Trophoblast cell (in vitro differentiated cells and primary cell): ENCODE measurements at regions not wholly inside any gene's neighbourhood (a gene's known extent, or its start where the extent isn't known, plus 50 kb on each side); places are given as distances from the start of the nearest gene placed in this dataset.

Experiments
- DNase-seq, 2 donors: peaks; one replicate each; pipeline ENCODE4 v3.0.0-alpha.2; 2016
- H2AFZ ChIP-seq: 2 replicates; pipeline ENCODE4 v1.6.1; 2013; ENCODE audit warnings: low read length, moderate library complexity, mild to moderate bottlenecking; ENCODE audit not compliant: insufficient read depth, poor library complexity
- H2AK5ac ChIP-seq: 2 replicates; pipeline ENCODE4 v1.6.1; 2013; ENCODE audit warnings: mild to moderate bottlenecking, low read length
- H2BK120ac ChIP-seq: 2 replicates; pipeline ENCODE4 v1.6.1; 2013; ENCODE audit warnings: low read length, mild to moderate bottlenecking, moderate library complexity; ENCODE audit not compliant: insufficient read depth, poor library complexity
- H2BK12ac ChIP-seq: 2 replicates; pipeline ENCODE4 v1.6.1; 2013; ENCODE audit warnings: mild to moderate bottlenecking, low read length, moderate library complexity
- H2BK5ac ChIP-seq: 2 replicates; pipeline ENCODE4 v1.6.1; 2013; ENCODE audit warnings: low read length, low read depth, moderate library complexity, mild to moderate bottlenecking; ENCODE audit not compliant: poor library complexity
- H3K14ac ChIP-seq: 2 replicates; pipeline ENCODE4 v1.6.1; 2013; ENCODE audit warnings: mild to moderate bottlenecking, low read length
- H3K18ac ChIP-seq: 2 replicates; pipeline ENCODE4 v1.6.1; 2013; ENCODE audit warnings: mild to moderate bottlenecking, low read length
- H3K23ac ChIP-seq: 2 replicates; pipeline ENCODE4 v1.6.1; 2013; ENCODE audit warnings: low read length
- H3K27ac ChIP-seq: 2 replicates; pipeline ENCODE4 v1.5.1; 2013; ENCODE audit warnings: low read depth, mild to moderate bottlenecking, inconsistent platforms, low read length, moderate library complexity
- H3K27me3 ChIP-seq: 2 replicates; pipeline ENCODE4 v1.6.1; 2013; ENCODE audit warnings: inconsistent platforms, mild to moderate bottlenecking, low read length, moderate library complexity; ENCODE audit not compliant: insufficient read depth
- H3K36me3 ChIP-seq, 2 experiments: 1 replicate in 1 of 2; 2 replicates in 1 of 2; pipeline ENCODE4 v1.6.1; 2013; ENCODE audit warnings: low read length in 2 of 2, mild to moderate bottlenecking in 2 of 2, moderate library complexity in 1 of 2; ENCODE audit not compliant: insufficient read depth in 2 of 2, control insufficient read depth in 1 of 2
- H3K4ac ChIP-seq: 2 replicates; pipeline ENCODE4 v1.6.1; 2013; ENCODE audit warnings: low read depth, mild to moderate bottlenecking, low read length, moderate library complexity
- H3K4me1 ChIP-seq, 2 experiments: 1 replicate in 1 of 2; 2 replicates in 1 of 2; pipeline ENCODE4 v1.6.1; 2013; ENCODE audit warnings: low read length in 2 of 2, mild to moderate bottlenecking in 2 of 2, moderate library complexity in 1 of 2; ENCODE audit not compliant: insufficient read depth in 2 of 2, control insufficient read depth in 1 of 2
- H3K4me2 ChIP-seq: 2 replicates; pipeline ENCODE4 v1.6.1; 2013; ENCODE audit warnings: inconsistent platforms, mild to moderate bottlenecking, low read length, moderate library complexity
- H3K4me3 ChIP-seq: 2 replicates; pipeline ENCODE4 v1.5.1; 2013; ENCODE audit warnings: mild to moderate bottlenecking, low read depth, low read length, inconsistent platforms
- H3K79me1 ChIP-seq: one replicate; pipeline ENCODE4 v1.6.1; 2013; ENCODE audit warnings: low read length
- H3K79me2 ChIP-seq: 2 replicates; pipeline ENCODE4 v1.6.1; 2013; ENCODE audit warnings: low read length, mild to moderate bottlenecking; ENCODE audit not compliant: control insufficient read depth, insufficient read depth, poor library complexity
- H3K9ac ChIP-seq: 2 replicates; pipeline ENCODE4 v1.6.1; 2013; ENCODE audit warnings: mild to moderate bottlenecking, low read length
- H3K9me3 ChIP-seq: 2 replicates; pipeline ENCODE4 v1.6.1; 2013; ENCODE audit warnings: low read depth, mild to moderate bottlenecking, control low read depth, inconsistent platforms, low read length; ENCODE audit not compliant: insufficient read depth
- H4K12ac ChIP-seq: 2 replicates; pipeline ENCODE4 v1.6.1; 2013; ENCODE audit warnings: low read depth, mild to moderate bottlenecking, low read length, moderate library complexity
- H4K8ac ChIP-seq: 2 replicates; pipeline ENCODE4 v1.6.1; 2013; ENCODE audit warnings: low read depth, mild to moderate bottlenecking, low read length, moderate library complexity
- H4K91ac ChIP-seq: one replicate; pipeline ENCODE4 v1.6.1; 2013; ENCODE audit warnings: low read depth, mild to moderate bottlenecking, low read length, moderate library complexity
- WGBS: extraction: QIAGEN DNeasy Blood & Tissue Kit; methylation state at CpG from one replicate; pipeline ENCODE4 v1.1.7; 2013; ENCODE audit warnings: missing lambda C conversion rate; ENCODE audit not compliant: insufficient read length, insufficient coverage; ENCODE audit errors: extremely low coverage; 5-methylcytosine and 5-hydroxymethylcytosine counted together

- no peak overlapping the region for H3K4ac ChIP-seq
These were observed 75.5 kb upstream of the XCR1 start for GRCh38 chr3:46102780-46103130.

DNA sequence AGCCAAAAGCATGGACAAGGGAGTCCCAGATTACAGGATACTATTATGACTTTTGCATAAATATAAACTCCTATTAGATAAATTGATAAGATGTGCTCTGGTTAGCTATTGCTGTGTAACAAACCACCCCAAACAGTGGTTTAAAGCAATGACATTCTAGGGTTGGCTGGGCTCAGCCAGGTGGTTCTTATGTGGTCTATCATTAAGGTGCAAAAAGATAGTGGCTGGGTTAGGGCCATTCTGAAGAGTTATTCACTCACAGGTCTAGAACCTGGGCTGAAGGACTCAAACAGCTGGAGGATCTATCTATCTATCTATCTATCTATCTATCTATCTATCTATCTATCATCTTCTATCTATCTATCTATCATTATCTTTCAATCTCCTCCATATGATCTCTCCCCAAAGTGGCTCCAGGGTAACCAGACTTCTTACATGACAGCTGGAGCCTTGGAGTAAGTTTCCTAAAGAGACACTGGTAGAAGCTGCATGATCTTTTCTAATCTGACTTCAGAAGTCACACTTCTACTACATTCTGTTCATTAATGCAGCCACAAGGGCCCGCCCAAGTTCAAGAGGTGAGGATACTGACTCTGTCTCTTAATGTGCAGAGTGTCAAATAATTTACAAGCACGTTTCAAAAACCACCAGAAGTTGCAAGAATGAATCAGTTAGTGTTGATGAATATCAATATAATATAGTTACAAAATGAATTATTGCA, 74.9 kb upstream of the XCR1 start:
- no peak overlapping the region for H4K8ac ChIP-seq

More at GRCh38 chr3:46102780-46103130, 75.5 kb upstream of the XCR1 start:
- Histone ChIP-seq H3K18ac (no peak overlapping the region), H3K4me2 (no peak overlapping the region), H2AFZ (no peak overlapping the region), H2AK5ac (no peak overlapping the region), H3K14ac (no peak overlapping the region), H3K27me3 (no peaks in the 10 kb centered on the region), H3K79me1 (no peaks in the 10 kb centered on the region), H3K4me1 (peaks cover 3 to 8% of the 10 kb centered on the region in 2 experiments), H3K9me3 (no peaks in the 10 kb centered on the region), H3K36me3 (no peaks in the 10 kb centered on the region), H4K12ac (no peak overlapping the region), H2BK12ac (no peak overlapping the region), H3K23ac (no peak overlapping the region), H3K79me2 (no peaks in the 10 kb centered on the region), H2BK120ac (no peak overlapping the region), H3K9ac (no peak overlapping the region), H4K91ac (no peak overlapping the region), H4K8ac (no peak overlapping the region), H3K27ac (no peak overlapping the region), H3K4me3 (no peak overlapping the region), H2BK5ac (no peak overlapping the region)
- no peak for DNase-seq

DNA sequence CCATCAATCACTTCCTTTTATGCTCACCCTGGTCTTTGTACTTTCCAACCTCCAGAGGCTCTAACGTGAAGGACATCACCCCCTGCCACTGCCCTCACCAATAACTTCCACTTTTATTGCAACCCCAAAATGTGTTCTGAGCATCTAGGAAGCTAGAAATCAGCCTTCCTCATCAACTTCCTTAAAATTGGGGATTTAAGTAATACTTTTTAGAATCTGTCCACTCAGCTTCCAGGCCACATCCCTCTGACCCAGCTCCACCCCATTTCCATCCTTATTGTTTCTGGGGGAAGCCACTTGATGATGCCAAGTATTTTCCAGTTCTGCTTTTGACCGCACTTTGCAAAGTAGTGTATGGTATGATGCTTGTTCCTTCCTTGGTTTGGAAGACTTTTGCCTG, 73.5 kb upstream of the XCR1 start:
- Histone ChIP-seq H3K27ac (no peak overlapping the region), H3K27me3 (no peaks in the 10 kb centered on the region), H4K91ac (no peak overlapping the region), H3K9ac (no peak overlapping the region), H2BK5ac (no peak overlapping the region), H4K12ac (no peak overlapping the region), H3K9me3 (no peaks in the 10 kb centered on the region), H3K79me1 (no peaks in the 10 kb centered on the region), H3K23ac (no peak overlapping the region), H3K36me3 (no peaks in the 10 kb centered on the region), H3K4me2 (no peak overlapping the region), H2AK5ac (no peak overlapping the region), H2BK12ac (no peak overlapping the region), H3K18ac (no peak overlapping the region), H3K4ac (no peak overlapping the region), H3K4me3 (no peak overlapping the region), H3K14ac (no peak overlapping the region), H3K4me1 (peaks cover 3 to 8% of the 10 kb centered on the region in 2 experiments), H2BK120ac (no peak overlapping the region), H4K8ac (no peak overlapping the region), H2AFZ (no peak overlapping the region), H3K79me2 (no peaks in the 10 kb centered on the region)
- DNase-seq, result peak in 1 of 2 donors; percentile 20
- WGBS, result no CpG with 5 or more reads among the region's 2 CpGs

More for the DNA sequence above, 74.9 kb upstream of the XCR1 start:
- Histone ChIP-seq H4K12ac (no peak overlapping the region), H3K18ac (no peak overlapping the region), H3K4ac (no peak overlapping the region), H4K91ac (no peak overlapping the region), H3K4me3 (no peak overlapping the region), H3K36me3 (no peaks in the 10 kb centered on the region), H3K14ac (no peak overlapping the region), H3K4me1 (peaks cover 3 to 8% of the 10 kb centered on the region in 2 experiments), H2AFZ (no peak overlapping the region), H2BK5ac (no peak overlapping the region), H3K79me1 (no peaks in the 10 kb centered on the region), H3K27ac (no peak overlapping the region), H3K27me3 (no peaks in the 10 kb centered on the region), H3K9me3 (no peaks in the 10 kb centered on the region), H3K23ac (no peak overlapping the region), H2BK120ac (no peak overlapping the region), H2BK12ac (no peak overlapping the region), H3K4me2 (no peak overlapping the region), H3K79me2 (no peaks in the 10 kb centered on the region), H2AK5ac (no peak overlapping the region), H3K9ac (no peak overlapping the region)
- WGBS, result no CpG with 5 or more reads among the region's 2 CpGs
- no peak for DNase-seq

DNA sequence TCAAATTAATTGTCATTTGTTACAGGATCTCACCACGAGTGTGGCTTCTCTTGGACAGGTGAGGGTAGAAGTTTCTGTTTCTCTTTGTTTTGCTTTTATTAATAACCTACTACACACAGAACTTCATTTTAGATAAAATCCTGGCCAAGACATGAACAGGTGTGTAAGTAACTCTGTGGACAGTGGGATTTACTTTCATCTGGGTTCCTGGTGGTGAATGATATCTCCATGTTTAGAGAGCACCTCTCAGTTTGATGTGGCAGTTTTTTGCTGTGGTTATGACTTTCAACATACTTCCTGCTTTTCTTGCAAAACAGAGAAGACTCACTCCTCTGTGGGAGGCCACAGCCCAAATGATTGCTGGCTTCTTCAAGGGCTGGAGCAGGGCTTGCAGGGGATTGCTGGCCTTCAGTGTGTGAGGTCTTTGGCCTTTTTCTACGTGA, 71.1 kb upstream of the XCR1 start:
- no CpG with 5 or more reads among the region's 2 CpGs for WGBS
- Histone ChIP-seq H3K4ac (no peak overlapping the region), H3K4me2 (no peak overlapping the region), H2BK5ac (no peak overlapping the region), H3K79me1 (no peaks in the 10 kb centered on the region), H4K12ac (no peak overlapping the region), H3K79me2 (no peaks in the 10 kb centered on the region), H4K8ac (no peak overlapping the region), H3K27me3 (no peaks in the 10 kb centered on the region), H3K14ac (no peak overlapping the region), H3K4me3 (no peak overlapping the region), H3K18ac (no peak overlapping the region), H2BK12ac (no peak overlapping the region), H3K9ac (no peak overlapping the region), H3K23ac (no peak overlapping the region), H2AFZ (no peak overlapping the region), H2AK5ac (no peak overlapping the region), H4K91ac (no peak overlapping the region), H3K27ac (no peak overlapping the region), H3K4me1 (no peaks in the 10 kb centered on the region), H3K9me3 (no peaks in the 10 kb centered on the region), H3K36me3 (peaks cover 0 to 2% of the 10 kb centered on the region in 2 experiments), H2BK120ac (no peak overlapping the region)
- no peak for DNase-seq
